Choroid plexus epithelial cell (primary cell): ENCODE measurements at regions not wholly inside any gene's neighbourhood (a gene's known extent, or its start where the extent isn't known, plus 50 kb on each side); places are given as distances from the start of the nearest gene placed in this dataset.

Experiments
- DNase-seq: peaks from one replicate; pipeline ENCODE4 v3.0.0-alpha.2; 2010; ENCODE audit warnings: low read depth
- H3K4me3 ChIP-seq: 2 replicates; pipeline ENCODE4 v1.5.1; 2011; ENCODE audit warnings: low read depth, mild to moderate bottlenecking, control low read depth, low read length, moderate library complexity
- TF ChIP-seq, protein P1 (sequence below): conservative IDR thresholded peaks from 2 replicates; pipeline ENCODE4 v1.5.1; 2011; ENCODE audit warnings: low read depth, mild to moderate bottlenecking, control low read depth, inconsistent platforms, low read length, moderate library complexity

DNA sequence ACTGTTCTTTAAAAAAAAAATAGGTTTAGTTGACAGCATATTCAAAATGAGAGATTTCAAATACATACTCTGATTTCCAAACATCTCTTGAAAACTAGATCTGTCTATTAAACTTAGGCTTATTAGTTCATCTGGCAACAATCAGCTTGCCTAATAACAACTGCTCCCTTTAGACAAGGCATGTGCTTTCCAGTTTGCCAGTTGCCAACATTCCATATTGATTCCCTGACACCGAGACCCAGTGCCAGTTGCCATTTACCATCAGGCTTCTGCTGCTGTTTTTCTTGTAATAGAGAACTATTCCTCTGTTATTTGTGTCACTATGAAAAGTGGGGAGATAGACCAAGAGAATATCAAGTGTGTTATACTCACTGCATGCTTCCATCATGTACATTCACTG, 256.0 kb downstream of the C1D start:
- DNase-seq: no peak
- TF ChIP-seq, protein P1, sequence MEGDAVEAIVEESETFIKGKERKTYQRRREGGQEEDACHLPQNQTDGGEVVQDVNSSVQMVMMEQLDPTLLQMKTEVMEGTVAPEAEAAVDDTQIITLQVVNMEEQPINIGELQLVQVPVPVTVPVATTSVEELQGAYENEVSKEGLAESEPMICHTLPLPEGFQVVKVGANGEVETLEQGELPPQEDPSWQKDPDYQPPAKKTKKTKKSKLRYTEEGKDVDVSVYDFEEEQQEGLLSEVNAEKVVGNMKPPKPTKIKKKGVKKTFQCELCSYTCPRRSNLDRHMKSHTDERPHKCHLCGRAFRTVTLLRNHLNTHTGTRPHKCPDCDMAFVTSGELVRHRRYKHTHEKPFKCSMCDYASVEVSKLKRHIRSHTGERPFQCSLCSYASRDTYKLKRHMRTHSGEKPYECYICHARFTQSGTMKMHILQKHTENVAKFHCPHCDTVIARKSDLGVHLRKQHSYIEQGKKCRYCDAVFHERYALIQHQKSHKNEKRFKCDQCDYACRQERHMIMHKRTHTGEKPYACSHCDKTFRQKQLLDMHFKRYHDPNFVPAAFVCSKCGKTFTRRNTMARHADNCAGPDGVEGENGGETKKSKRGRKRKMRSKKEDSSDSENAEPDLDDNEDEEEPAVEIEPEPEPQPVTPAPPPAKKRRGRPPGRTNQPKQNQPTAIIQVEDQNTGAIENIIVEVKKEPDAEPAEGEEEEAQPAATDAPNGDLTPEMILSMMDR: no peak
- no peak overlapping the region for H3K4me3 ChIP-seq

DNA sequence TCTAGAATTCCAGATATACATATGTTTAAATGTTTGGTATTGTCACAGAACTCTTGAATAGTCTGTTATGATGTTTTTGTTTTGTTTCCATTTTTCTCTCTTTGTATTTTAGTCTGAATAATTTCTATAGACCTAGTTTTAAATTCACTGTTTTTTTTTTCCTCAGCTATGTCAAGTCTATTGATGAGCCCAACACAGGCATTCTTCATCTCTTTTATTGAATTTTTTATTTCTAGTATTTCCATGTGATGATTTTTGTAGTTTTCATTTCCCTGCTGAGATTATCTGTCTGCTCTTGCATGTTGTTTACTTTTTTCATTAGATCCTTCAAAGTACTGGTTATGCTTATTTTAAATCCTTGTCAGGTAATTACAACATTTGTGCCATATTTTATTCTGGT, 254.7 kb downstream of the C1D start:
- H3K4me3 ChIP-seq: no peak overlapping the region
- TF ChIP-seq, protein P1: no peak
- DNase-seq: no peak

DNA sequence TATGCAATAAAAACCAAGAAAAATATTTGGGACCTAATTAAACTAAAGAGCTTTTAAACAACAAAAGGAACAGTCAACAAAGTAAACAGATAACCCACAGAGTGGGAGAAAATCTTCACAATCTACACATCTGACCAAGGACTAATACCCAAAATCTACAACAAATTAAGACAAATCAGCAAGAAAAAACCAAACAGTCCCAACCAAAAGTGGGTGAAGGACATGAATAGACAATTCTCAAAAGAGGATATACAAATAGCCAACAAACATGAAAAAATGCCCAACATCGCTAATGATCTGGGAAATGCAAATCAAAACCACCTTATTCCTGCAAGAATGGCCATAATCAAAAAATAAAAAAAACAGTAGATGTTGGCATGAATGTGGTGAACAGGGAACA, 250.1 kb downstream of the C1D start:
- no peak overlapping the region for H3K4me3 ChIP-seq
- TF ChIP-seq, protein P1: no peak
- no peak for DNase-seq

DNA sequence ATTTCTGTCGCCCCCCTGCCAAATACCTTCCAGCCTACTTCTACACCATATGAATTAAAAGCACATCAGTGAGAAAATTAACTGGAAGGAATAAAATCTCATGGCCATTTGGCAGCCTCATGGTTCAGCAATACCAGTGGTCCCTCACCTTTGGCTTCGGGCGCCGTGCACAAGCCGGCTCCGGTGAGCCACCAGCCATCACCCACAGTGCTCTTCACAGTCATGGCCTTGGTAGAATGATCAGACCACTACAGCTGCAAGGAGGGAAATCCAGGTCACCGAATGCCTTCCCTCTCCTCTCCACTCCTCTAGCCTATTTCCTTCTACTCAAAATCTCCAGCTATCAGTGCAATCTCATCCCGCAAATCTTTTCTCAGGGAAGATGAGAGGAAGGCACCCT, 239.1 kb downstream of the C1D start:
- H3K4me3 ChIP-seq: no peak overlapping the region
- no peak for DNase-seq
- TF ChIP-seq, protein P1: no peak

DNA sequence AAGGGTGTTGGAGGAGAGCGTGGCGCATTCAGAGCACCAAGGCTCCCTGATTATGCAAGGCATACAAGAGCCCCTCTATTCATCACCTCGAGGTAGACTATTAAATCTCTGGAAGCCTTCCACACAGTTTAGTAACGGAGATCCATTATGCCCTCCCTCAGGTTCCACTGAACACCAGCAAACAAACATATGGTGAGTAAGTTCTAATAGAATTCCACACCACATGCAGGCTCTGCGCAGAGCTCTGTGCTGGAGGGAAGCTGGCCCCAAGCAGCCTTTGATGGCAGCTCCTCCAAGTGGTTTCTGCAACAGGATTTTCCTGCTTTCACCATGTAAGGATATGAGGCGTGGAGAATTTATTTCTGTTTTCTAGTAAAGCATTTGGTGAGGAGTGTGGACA, 238.6 kb downstream of the C1D start:
- peak; percentile 42 for DNase-seq
- TF ChIP-seq, protein P1: no peak
- H3K4me3 ChIP-seq: no peak overlapping the region

DNA sequence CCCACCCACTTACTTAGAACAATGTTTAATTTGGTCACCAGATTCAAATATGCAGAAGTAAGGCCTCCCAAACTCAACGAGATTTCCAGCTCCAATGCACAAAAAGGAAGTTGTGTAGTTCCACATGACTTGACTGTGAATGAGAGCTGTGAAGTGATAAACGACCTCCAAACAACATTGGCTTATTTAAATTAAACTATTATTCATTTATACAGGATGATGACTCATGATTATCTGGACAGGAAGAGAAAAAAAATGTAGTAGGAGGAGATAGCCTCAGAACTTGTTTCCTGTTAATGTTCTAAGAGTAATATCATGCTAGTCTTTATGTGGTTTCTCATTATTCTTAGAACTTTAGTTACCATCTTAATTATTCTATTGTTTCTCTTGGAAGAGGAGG, 237.3 kb downstream of the C1D start:
- DNase-seq: peak; percentile 47
- H3K4me3 ChIP-seq: no peak overlapping the region
- TF ChIP-seq, protein P1: no peak

DNA sequence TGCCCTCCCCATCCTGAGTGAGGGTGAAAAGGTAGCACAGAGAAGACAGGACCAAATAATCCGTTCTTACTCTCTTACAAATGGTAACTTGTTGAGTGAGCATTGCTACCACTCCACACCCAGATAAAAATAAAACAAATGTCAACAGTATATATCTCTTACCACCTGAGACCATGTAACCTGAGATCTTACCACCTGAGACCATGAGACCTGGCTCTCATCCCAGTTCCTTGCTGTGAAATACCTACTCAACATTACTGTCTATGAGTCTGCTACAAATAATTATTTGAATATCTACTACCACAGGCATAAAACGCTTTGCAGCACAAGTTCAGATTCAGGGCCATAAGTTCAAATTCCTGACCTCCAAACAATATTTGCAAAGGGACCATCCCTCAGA, 234.7 kb downstream of the C1D start:
- TF ChIP-seq, protein P1: no peak
- DNase-seq: no peak
- H3K4me3 ChIP-seq: no peak overlapping the region
